HG03025 (cell line): ENCODE measurements at regions not wholly inside any gene's neighbourhood (a gene's known extent, or its start where the extent isn't known, plus 50 kb on each side); places are given as distances from the start of the nearest gene placed in this dataset.
"Not testable (repeated sequence)": the region's sequence is repeated elsewhere in the genome, so short reads cannot be mapped to it uniquely, and the experiment has no call there.

Experiments used
- ATAC-seq: cut with Tn5 transposase; IDR thresholded peaks from one replicate; pipeline ENCODE4 v1.9.1; 2021; ENCODE audit warnings: mild to moderate bottlenecking, moderate library complexity; ENCODE audit not compliant: unreplicated experiment, low FRiP score

GRCh38 chr4:110830461-110830860 lies 207.6 kb upstream of the PITX2 start:
- ATAC-seq = no peak

- ATAC-seq = no peak
Observed at GRCh38 chr4:110837896-110838450, 215.1 kb upstream of the PITX2 start.

- no peak for ATAC-seq
Observed at GRCh38 chr4:110840221-110840654, 217.4 kb upstream of the PITX2 start.

- ATAC-seq = no peak
Observed at GRCh38 chr4:110848787-110849186, 225.9 kb upstream of the PITX2 start.

- ATAC-seq = no peak
Observed at GRCh38 chr4:110849461-110849860, 226.6 kb upstream of the PITX2 start.

- no peak for ATAC-seq
Observed at GRCh38 chr4:110850461-110851442, 227.9 kb upstream of the PITX2 start.

GRCh38 chr4:110851989-110852388 lies 229.1 kb upstream of the PITX2 start:
- ATAC-seq = no peak

- no peak for ATAC-seq
Observed at GRCh38 chr4:110852793-110853192, 229.9 kb upstream of the PITX2 start.

- ATAC-seq = no peak
Observed at GRCh38 chr4:110853242-110853641, 230.4 kb upstream of the PITX2 start.

- no peak for ATAC-seq
Observed at GRCh38 chr4:110854021-110854678, 231.3 kb upstream of the PITX2 start.

GRCh38 chr4:110860125-110860524 lies 237.2 kb upstream of the PITX2 start:
- no peak for ATAC-seq

- ATAC-seq = no peak
Observed at GRCh38 chr4:110860901-110861300, 238.0 kb upstream of the PITX2 start.

GRCh38 chr4:110865611-110866259 lies 242.9 kb upstream of the PITX2 start:
- no peak for ATAC-seq

- ATAC-seq = peak; percentile 58
Observed at GRCh38 chr4:110867251-110867960, 244.5 kb upstream of the PITX2 start.

- no peak for ATAC-seq
Observed at GRCh38 chr4:110867981-110868720, 245.3 kb upstream of the PITX2 start.

- ATAC-seq = no peak
Observed at GRCh38 chr4:110869114-110869513, 246.2 kb upstream of the PITX2 start.

GRCh38 chr4:110869862-110870572 lies 247.1 kb upstream of the PITX2 start:
- ATAC-seq = peak; percentile 87

- not testable (repeated sequence) for ATAC-seq
Observed at GRCh38 chr4:110876214-110876613, 253.3 kb upstream of the PITX2 start.

GRCh38 chr4:110876866-110877265 lies 254.0 kb upstream of the PITX2 start:
- no peak for ATAC-seq
